CD4-positive, CD25-positive, alpha-beta regulatory T cell (primary cell): ENCODE measurements at regions not wholly inside any gene's neighbourhood (a gene's known extent, or its start where the extent isn't known, plus 50 kb on each side); places are given as distances from the start of the nearest gene placed in this dataset.

Experiments used
- ATAC-seq, 2 donors: fragments of 150-1000 bp; cut with Tn5 transposase; one replicate each; pipeline ENCODE4 v1.10.0; 2021; ENCODE audit warnings: low read depth in 2 of 2, moderate number of reproducible peaks in 2 of 2, moderate library complexity in 1 of 2
- DNase-seq, 3 donors: peaks; one replicate each; pipeline versions ENCODE4 v3.0.0 to v3.0.0-alpha.2; 2012 to 2022; ENCODE audit warnings: mixed read lengths in 1 of 3
- H3K27ac ChIP-seq: one replicate; pipeline ENCODE4 v1.7.0; 2013; ENCODE audit warnings: mild to moderate bottlenecking, low read length; ENCODE audit not compliant: insufficient read depth, poor library complexity, severe bottlenecking
- H3K27me3 ChIP-seq: one replicate; pipeline ENCODE4 v1.7.0; 2013; ENCODE audit warnings: low read length; ENCODE audit not compliant: control insufficient read depth, insufficient read depth
- H3K36me3 ChIP-seq: one replicate; pipeline ENCODE4 v1.7.0; 2013; ENCODE audit warnings: mild to moderate bottlenecking, low read length, moderate library complexity; ENCODE audit not compliant: control insufficient read depth, insufficient read depth
- H3K4me1 ChIP-seq: 2 replicates; pipeline ENCODE4 v1.7.0; 2013; ENCODE audit warnings: mild to moderate bottlenecking, low read length; ENCODE audit not compliant: insufficient read depth, control insufficient read depth, poor library complexity, severe bottlenecking
- H3K4me3 ChIP-seq: one replicate; pipeline ENCODE4 v1.7.0; 2013; ENCODE audit warnings: low read depth, mild to moderate bottlenecking, low read length, moderate library complexity
- H3K9me3 ChIP-seq, 2 experiments: 1 replicate in 1 of 2; 2 replicates in 1 of 2; pipeline ENCODE4 v1.7.0; 2013; ENCODE audit warnings: low read length in 2 of 2, mild to moderate bottlenecking in 1 of 2, moderate library complexity in 1 of 2; ENCODE audit not compliant: control insufficient read depth in 2 of 2
- H3K27ac Mint-ChIP-seq, 3 donors: one replicate each; pipeline ENCODE4 v1.8.0; 2020 to 2022; ENCODE audit warnings: mild to moderate bottlenecking in 3 of 3, mixed read lengths in 3 of 3, moderate library complexity in 2 of 3
- H3K27me3 Mint-ChIP-seq: one replicate; pipeline ENCODE4 v1.8.0; 2022; ENCODE audit warnings: mild to moderate bottlenecking, mixed read lengths
- H3K36me3 Mint-ChIP-seq: one replicate; pipeline ENCODE4 v1.8.0; 2020; ENCODE audit warnings: mixed read lengths
- H3K4me1 Mint-ChIP-seq, 4 donors: one replicate each; pipeline ENCODE4 v1.8.0; 2020 to 2022; ENCODE audit warnings: mixed read lengths in 4 of 4, mild to moderate bottlenecking in 1 of 4
- H3K4me3 Mint-ChIP-seq, 4 donors: one replicate each; pipeline ENCODE4 v1.8.0; 2020 to 2022; ENCODE audit warnings: mild to moderate bottlenecking in 4 of 4, mixed read lengths in 4 of 4, moderate library complexity in 3 of 4
- H3K9me3 Mint-ChIP-seq, 7 donors: one replicate each; pipeline ENCODE4 v1.8.0; 2020 to 2022; ENCODE audit warnings: mixed read lengths in 7 of 7, mild to moderate bottlenecking in 3 of 7, moderate library complexity in 2 of 7

GRCh38 chr3:27889745-27890144, 167.6 kb upstream of the EOMES start:
- H3K27me3 ChIP-seq, result no peaks in the 10 kb centered on the region
- peaks cover 9 to 16% of the 10 kb centered on the region in 2 experiments for H3K9me3 ChIP-seq
- no peaks in the 10 kb centered on the region for H3K36me3 ChIP-seq
- ATAC-seq, result no peak
- H3K4me1 ChIP-seq, result no peaks in the 10 kb centered on the region
- Mint-ChIP-seq H3K36me3 (peaks cover 8% of the 10 kb centered on the region), H3K4me1 (peaks cover 0 to 8% (median 6%) of the 10 kb centered on the region in 4 donors), H3K27me3 (peaks cover 8% of the 10 kb centered on the region), H3K27ac (no peak overlapping the region), H3K9me3 (peaks cover 0 to 26% (median 5%) of the 10 kb centered on the region in 7 donors), H3K4me3 (no peak overlapping the region)
- H3K4me3 ChIP-seq, result no peak overlapping the region
- no peak overlapping the region for H3K27ac ChIP-seq
- DNase-seq, result no peak

GRCh38 chr3:27900316-27900715, 178.2 kb upstream of the EOMES start:
- H3K27ac Mint-ChIP-seq, result peak overlapping the region in 2 of 3 donors; percentile 15 to 65
- no peak overlapping the region for H3K4me3 Mint-ChIP-seq
- H3K27me3 ChIP-seq, result no peaks in the 10 kb centered on the region
- DNase-seq (no peak), ATAC-seq (peak; percentile 31 to 48)
- peaks cover 7 to 38% (median 26%) of the 10 kb centered on the region in 4 donors for H3K4me1 Mint-ChIP-seq
- H3K9me3 ChIP-seq, result no peaks in the 10 kb centered on the region
- H3K4me1 ChIP-seq, result peaks cover 10% of the 10 kb centered on the region
- H3K4me3 ChIP-seq, result no peak overlapping the region
- H3K9me3 Mint-ChIP-seq, result peaks cover 0 to 5% (median 0%) of the 10 kb centered on the region in 7 donors
- H3K36me3 Mint-ChIP-seq, result no peaks in the 10 kb centered on the region
- no peak overlapping the region for H3K27ac ChIP-seq
- H3K36me3 ChIP-seq, result no peaks in the 10 kb centered on the region
- H3K27me3 Mint-ChIP-seq, result no peaks in the 10 kb centered on the region

GRCh38 chr3:27903446-27903845, 181.3 kb upstream of the EOMES start:
- H3K4me3 Mint-ChIP-seq, result peak overlapping the region; percentile 0 to 68 (median 64)
- DNase-seq (peak in 2 of 3 donors; percentile 17 to 44), ATAC-seq (peak; percentile 67 to 70)
- H3K36me3 Mint-ChIP-seq, result peaks cover 3% of the 10 kb centered on the region
- H3K4me1 ChIP-seq, result peaks cover 10% of the 10 kb centered on the region
- H3K36me3 ChIP-seq, result no peaks in the 10 kb centered on the region
- peaks cover 7 to 34% (median 24%) of the 10 kb centered on the region in 4 donors for H3K4me1 Mint-ChIP-seq
- peak overlapping the region in 2 of 3 donors; percentile 61 to 82 for H3K27ac Mint-ChIP-seq
- H3K27ac ChIP-seq, result no peak overlapping the region
- H3K27me3 ChIP-seq, result no peaks in the 10 kb centered on the region
- no peaks in the 10 kb centered on the region for H3K9me3 ChIP-seq
- H3K27me3 Mint-ChIP-seq, result no peaks in the 10 kb centered on the region
- H3K9me3 Mint-ChIP-seq, result peaks cover 0 to 4% (median 0%) of the 10 kb centered on the region in 7 donors
- peak overlapping the region; percentile 49 for H3K4me3 ChIP-seq

DNA sequence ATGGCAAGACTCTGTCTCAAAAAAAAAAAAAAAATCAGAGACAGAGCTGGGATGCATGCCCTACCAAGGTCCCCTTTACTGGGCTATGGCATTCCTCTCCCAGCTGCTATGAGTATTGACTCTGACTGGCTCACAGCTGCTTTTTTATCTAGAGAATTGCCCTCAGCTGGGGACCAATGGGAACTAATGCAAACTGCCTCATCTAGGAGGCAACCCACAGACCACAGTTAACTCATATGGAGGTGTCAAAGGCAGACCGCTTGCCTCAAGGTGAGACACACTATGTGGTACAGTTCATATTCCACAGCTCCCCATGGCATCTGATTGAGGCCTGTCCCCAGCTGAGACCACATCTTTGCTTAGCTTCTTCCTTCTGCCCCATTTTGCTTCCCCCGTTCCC, 183.5 kb upstream of the EOMES start:
- DNase-seq (no peak), ATAC-seq (no peak)
- no peaks in the 10 kb centered on the region for H3K9me3 ChIP-seq
- no peaks in the 10 kb centered on the region for H3K27me3 ChIP-seq
- H3K27me3 Mint-ChIP-seq, result no peaks in the 10 kb centered on the region
- H3K9me3 Mint-ChIP-seq, result peaks cover 0 to 4% (median 0%) of the 10 kb centered on the region in 7 donors
- peaks cover 3% of the 10 kb centered on the region for H3K36me3 Mint-ChIP-seq
- no peak overlapping the region for H3K27ac ChIP-seq
- peaks cover 7 to 25% (median 19%) of the 10 kb centered on the region in 4 donors for H3K4me1 Mint-ChIP-seq
- H3K4me1 ChIP-seq, result peaks cover 10% of the 10 kb centered on the region
- H3K36me3 ChIP-seq, result no peaks in the 10 kb centered on the region
- peak overlapping the region in 1 of 3 donors; percentile 44 for H3K27ac Mint-ChIP-seq
- no peak overlapping the region for H3K4me3 ChIP-seq
- H3K4me3 Mint-ChIP-seq, result no peak overlapping the region

- no peaks in the 10 kb centered on the region for H3K27me3 ChIP-seq
- H3K27ac Mint-ChIP-seq, result no peak overlapping the region
- H3K4me1 Mint-ChIP-seq, result peaks cover 7 to 21% (median 13%) of the 10 kb centered on the region in 4 donors
- peaks cover 0 to 4% (median 0%) of the 10 kb centered on the region in 7 donors for H3K9me3 Mint-ChIP-seq
- no peaks in the 10 kb centered on the region for H3K36me3 ChIP-seq
- H3K9me3 ChIP-seq, result no peaks in the 10 kb centered on the region
- H3K4me3 ChIP-seq, result no peak overlapping the region
- ATAC-seq (no peak), DNase-seq (no peak)
- no peak overlapping the region for H3K4me3 Mint-ChIP-seq
- H3K36me3 Mint-ChIP-seq, result peaks cover 3% of the 10 kb centered on the region
- no peak overlapping the region for H3K27ac ChIP-seq
- H3K4me1 ChIP-seq, result peaks cover 10% of the 10 kb centered on the region
- no peaks in the 10 kb centered on the region for H3K27me3 Mint-ChIP-seq
Measured at GRCh38 chr3:27907148-27907547, 185.0 kb upstream of the EOMES start.

DNA sequence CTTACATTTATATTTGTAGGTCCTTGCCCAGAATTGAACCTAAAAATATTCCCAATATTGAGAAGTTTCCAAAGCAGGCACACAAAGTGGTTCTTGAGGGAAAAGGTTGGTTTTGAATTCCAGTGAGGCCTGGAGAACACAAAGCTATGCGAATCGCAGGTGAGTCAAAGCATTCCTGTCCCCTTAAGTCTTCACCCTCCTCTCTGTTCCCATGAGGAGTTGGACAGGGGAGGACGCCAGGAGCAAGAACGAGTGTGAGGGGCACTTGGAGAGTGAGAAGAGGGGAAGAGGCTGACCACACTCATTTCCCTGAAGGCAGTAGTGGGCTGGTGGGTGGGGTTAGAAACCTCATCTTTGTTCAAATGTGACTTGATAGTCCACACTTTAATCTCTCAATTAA, 185.8 kb upstream of the EOMES start:
- H3K27ac Mint-ChIP-seq, result no peak overlapping the region

DNA sequence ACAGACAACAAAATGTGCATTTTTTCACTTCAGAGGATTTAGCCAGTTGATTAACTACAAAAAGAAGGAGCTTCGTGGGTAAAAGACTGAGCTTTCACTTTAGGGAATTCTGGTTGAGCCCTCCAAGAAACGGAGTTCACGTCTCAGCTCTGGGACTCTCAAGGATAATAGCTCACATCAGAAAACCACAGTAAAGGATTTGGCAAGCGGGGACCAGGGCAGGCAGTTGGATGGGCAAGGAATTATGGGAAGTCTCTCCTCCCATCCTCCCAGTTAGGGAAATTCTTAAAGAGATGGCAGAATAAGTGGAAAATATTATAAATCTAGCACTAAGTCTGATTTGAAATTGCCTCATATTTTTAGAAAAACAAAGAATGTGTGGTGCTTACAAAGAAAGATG, 188.3 kb upstream of the EOMES start:
- Histone ChIP-seq H3K36me3 (no peaks in the 10 kb centered on the region), H3K27ac (no peak overlapping the region), H3K9me3 (no peaks in the 10 kb centered on the region), H3K4me1 (no peaks in the 10 kb centered on the region), H3K27me3 (no peaks in the 10 kb centered on the region), H3K4me3 (no peak overlapping the region)
- no peaks in the 10 kb centered on the region for H3K27me3 Mint-ChIP-seq
- no peak overlapping the region for H3K27ac Mint-ChIP-seq
- H3K4me3 Mint-ChIP-seq, result no peak overlapping the region
- ATAC-seq (no peak), DNase-seq (no peak)
- H3K4me1 Mint-ChIP-seq, result no peaks in the 10 kb centered on the region
- H3K36me3 Mint-ChIP-seq, result peaks cover 6% of the 10 kb centered on the region
- no peaks in the 10 kb centered on the region for H3K9me3 Mint-ChIP-seq

More for the DNA sequence above, 185.8 kb upstream of the EOMES start:
- Histone ChIP-seq H3K27me3 (no peaks in the 10 kb centered on the region), H3K27ac (no peak overlapping the region), H3K36me3 (no peaks in the 10 kb centered on the region), H3K4me1 (peaks cover 8% of the 10 kb centered on the region), H3K4me3 (no peak overlapping the region), H3K9me3 (no peaks in the 10 kb centered on the region)
- Mint-ChIP-seq H3K36me3 (peaks cover 5% of the 10 kb centered on the region), H3K9me3 (peaks cover 0 to 4% (median 0%) of the 10 kb centered on the region in 7 donors), H3K4me1 (peaks cover 7 to 18% (median 12%) of the 10 kb centered on the region in 4 donors), H3K4me3 (no peak overlapping the region), H3K27me3 (no peaks in the 10 kb centered on the region)
- ATAC-seq, result no peak
- DNase-seq, result no peak

DNA sequence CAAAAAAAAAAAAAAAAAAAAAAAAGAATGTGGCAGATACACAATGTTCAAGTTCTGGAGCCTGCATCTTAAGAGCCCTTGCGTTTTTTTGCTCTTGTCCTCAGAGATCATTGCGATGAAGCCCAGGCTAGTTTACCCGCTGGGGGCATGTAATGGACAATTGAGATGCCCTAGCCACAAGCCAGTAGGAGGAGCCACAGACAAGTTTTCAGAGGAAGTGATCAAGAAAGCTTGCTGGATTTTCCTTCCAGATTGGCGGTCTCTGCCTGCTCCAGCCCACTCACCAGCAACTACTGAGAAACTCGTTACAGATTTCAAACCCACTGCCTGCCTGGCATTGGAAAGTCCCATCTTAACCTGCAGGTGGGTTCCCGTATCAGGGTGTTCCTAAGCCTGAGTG, 192.1 kb upstream of the EOMES start:
- no peak overlapping the region for H3K4me3 Mint-ChIP-seq
- no peak overlapping the region for H3K27ac Mint-ChIP-seq
- Histone ChIP-seq H3K4me3 (no peak overlapping the region), H3K4me1 (no peaks in the 10 kb centered on the region), H3K36me3 (no peaks in the 10 kb centered on the region), H3K27me3 (no peaks in the 10 kb centered on the region), H3K9me3 (no peaks in the 10 kb centered on the region), H3K27ac (no peak overlapping the region)
- H3K36me3 Mint-ChIP-seq, result peaks cover 4% of the 10 kb centered on the region
- peaks cover 0 to 2% (median 0%) of the 10 kb centered on the region in 4 donors for H3K4me1 Mint-ChIP-seq
- ATAC-seq, result no peak
- no peaks in the 10 kb centered on the region for H3K27me3 Mint-ChIP-seq
- no peak for DNase-seq
- H3K9me3 Mint-ChIP-seq, result peaks cover 0 to 3% (median 0%) of the 10 kb centered on the region in 7 donors
